ENCODE measurements at regions not wholly inside any gene's neighbourhood (a gene's known extent, or its start where the extent isn't known, plus 50 kb on each side); places are given as distances from the start of the nearest gene placed in this dataset.

DNA sequence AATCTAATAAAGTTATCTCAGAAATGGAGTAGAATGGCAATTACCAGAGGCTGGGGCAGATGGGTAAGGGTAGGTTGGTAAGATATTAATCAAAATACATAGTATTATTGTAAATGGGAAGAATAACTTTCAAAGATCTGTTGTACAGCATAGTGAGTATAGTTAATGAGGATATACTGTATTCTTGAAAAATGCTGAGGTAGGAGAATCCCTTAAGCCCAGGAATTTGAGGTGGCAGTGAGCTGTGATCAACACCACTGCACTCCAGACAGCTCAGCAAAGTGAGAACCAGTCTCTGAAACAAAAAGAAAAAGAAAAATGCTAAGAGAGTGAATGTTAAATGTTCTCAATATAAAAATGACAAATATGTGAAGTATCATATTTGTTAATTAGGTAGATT is 1033.7 kb downstream of the KCNT2 start:
- DNase-seq, result no peak
- no peaks in the 10 kb centered on the region for H3K36me3 ChIP-seq
- intact Hi-C loops (cut with DNase I), result no loop called here
- H3K27me3 ChIP-seq, result no peaks in the 10 kb centered on the region
- H3K4me1 ChIP-seq, result no peaks in the 10 kb centered on the region
- H3K9me3 ChIP-seq, result no peaks in the 10 kb centered on the region
- TF ChIP-seq, protein P1, sequence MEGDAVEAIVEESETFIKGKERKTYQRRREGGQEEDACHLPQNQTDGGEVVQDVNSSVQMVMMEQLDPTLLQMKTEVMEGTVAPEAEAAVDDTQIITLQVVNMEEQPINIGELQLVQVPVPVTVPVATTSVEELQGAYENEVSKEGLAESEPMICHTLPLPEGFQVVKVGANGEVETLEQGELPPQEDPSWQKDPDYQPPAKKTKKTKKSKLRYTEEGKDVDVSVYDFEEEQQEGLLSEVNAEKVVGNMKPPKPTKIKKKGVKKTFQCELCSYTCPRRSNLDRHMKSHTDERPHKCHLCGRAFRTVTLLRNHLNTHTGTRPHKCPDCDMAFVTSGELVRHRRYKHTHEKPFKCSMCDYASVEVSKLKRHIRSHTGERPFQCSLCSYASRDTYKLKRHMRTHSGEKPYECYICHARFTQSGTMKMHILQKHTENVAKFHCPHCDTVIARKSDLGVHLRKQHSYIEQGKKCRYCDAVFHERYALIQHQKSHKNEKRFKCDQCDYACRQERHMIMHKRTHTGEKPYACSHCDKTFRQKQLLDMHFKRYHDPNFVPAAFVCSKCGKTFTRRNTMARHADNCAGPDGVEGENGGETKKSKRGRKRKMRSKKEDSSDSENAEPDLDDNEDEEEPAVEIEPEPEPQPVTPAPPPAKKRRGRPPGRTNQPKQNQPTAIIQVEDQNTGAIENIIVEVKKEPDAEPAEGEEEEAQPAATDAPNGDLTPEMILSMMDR (IDR thresholded peaks at IDR 0.05), result no peak
- no peak for TF ChIP-seq POLR2A (IDR thresholded peaks at IDR 0.05)
- H3K27ac ChIP-seq, result no peak overlapping the region
- H3K4me3 ChIP-seq (replicated peaks in 1 of 3), result no peak overlapping the region

DNA sequence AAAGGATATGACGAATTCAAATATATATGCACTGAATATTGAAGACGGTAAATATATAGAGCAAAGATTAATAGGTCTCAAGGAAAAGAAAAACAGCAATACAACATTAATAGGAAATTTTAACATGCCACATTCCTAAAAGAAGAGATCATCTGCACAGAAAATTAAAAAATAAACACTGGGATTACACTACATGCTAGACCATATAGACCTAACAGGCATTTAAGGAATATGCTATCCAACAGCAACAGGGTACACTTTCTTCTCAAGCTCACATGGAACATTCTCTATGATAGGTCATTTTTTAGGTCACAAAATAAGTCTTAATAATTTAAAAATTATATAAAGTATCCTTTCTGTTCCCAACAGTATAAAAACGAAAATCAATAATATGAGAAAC is 1038.3 kb downstream of the KCNT2 start:
- Histone ChIP-seq H3K4me1 (no peaks in the 10 kb centered on the region), H3K27ac (no peak overlapping the region), H3K9me3 (no peaks in the 10 kb centered on the region), H3K36me3 (no peaks in the 10 kb centered on the region), H3K27me3 (no peaks in the 10 kb centered on the region), H3K4me3 (replicated peaks in 1 of 3) (no peak overlapping the region)
- intact Hi-C loops (cut with DNase I), result no loop called here
- no peak for DNase-seq
- TF ChIP-seq, protein P1 (IDR thresholded peaks at IDR 0.05), result no peak
- no peak for TF ChIP-seq POLR2A (IDR thresholded peaks at IDR 0.05)
- 70% methylated on average over 3 of the region's 3 CpGs for WGBS, 2 donors

DNA sequence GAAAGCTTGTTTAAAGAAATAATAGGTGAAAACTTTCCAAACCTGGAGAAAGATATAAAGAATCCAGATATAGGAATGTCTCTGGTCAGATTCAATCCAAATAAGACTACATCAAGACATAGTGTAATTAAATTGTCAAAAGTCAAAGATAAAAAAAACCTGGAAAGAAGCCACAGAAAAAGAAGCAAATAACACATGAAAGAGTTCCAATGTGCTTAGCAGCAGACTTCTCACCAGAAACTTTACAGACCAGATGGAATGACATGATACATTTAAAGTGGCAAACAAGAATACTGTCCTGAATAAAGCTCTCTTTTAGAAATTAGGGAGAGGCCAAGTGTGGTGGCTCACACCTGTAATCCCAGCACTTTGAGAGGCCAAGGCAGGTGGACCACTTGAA is 1039.9 kb downstream of the KCNT2 start:
- H3K9me3 ChIP-seq, result no peaks in the 10 kb centered on the region
- intact Hi-C loops (cut with DNase I), result no loop called here
- no peaks in the 10 kb centered on the region for H3K27me3 ChIP-seq
- no peak overlapping the region for H3K4me3 ChIP-seq (replicated peaks in 1 of 3)
- no peak for DNase-seq
- H3K36me3 ChIP-seq, result no peaks in the 10 kb centered on the region
- TF ChIP-seq, protein P1 (IDR thresholded peaks at IDR 0.05), result no peak
- no peak for TF ChIP-seq POLR2A (IDR thresholded peaks at IDR 0.05)
- H3K27ac ChIP-seq, result no peak overlapping the region
- no peaks in the 10 kb centered on the region for H3K4me1 ChIP-seq

DNA sequence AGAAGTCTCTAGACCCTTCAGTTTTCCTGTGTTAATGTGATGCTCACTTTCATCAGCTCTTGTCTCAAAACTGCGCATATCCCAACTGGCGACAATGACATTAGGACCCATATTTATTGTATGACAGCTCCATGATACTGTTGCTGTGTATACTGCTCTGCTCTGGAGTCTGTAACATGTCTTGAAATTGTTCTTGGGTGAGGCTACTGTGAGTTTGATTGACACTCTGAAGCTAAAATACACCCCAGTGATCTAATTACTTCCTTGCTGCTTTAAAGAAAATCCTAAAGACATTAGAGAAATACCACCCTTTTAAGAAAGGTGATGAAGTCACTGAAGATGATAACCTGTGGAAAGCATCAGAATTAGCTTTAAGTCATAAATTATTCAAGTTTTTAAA is 1046.2 kb downstream of the KCNT2 start:
- Histone ChIP-seq H3K4me1 (no peaks in the 10 kb centered on the region), H3K4me3 (replicated peaks in 1 of 3) (no peak overlapping the region), H3K27me3 (no peaks in the 10 kb centered on the region), H3K27ac (no peak overlapping the region), H3K36me3 (no peaks in the 10 kb centered on the region), H3K9me3 (no peaks in the 10 kb centered on the region)
- intact Hi-C loops (cut with DNase I), result no loop called here
- TF ChIP-seq, protein P1 (IDR thresholded peaks at IDR 0.05), result no peak
- TF ChIP-seq POLR2A (IDR thresholded peaks at IDR 0.05), result no peak
- no peak for DNase-seq
- 95 to 98% methylated on average over 2 of the region's 2 CpGs for WGBS, 2 donors

DNA sequence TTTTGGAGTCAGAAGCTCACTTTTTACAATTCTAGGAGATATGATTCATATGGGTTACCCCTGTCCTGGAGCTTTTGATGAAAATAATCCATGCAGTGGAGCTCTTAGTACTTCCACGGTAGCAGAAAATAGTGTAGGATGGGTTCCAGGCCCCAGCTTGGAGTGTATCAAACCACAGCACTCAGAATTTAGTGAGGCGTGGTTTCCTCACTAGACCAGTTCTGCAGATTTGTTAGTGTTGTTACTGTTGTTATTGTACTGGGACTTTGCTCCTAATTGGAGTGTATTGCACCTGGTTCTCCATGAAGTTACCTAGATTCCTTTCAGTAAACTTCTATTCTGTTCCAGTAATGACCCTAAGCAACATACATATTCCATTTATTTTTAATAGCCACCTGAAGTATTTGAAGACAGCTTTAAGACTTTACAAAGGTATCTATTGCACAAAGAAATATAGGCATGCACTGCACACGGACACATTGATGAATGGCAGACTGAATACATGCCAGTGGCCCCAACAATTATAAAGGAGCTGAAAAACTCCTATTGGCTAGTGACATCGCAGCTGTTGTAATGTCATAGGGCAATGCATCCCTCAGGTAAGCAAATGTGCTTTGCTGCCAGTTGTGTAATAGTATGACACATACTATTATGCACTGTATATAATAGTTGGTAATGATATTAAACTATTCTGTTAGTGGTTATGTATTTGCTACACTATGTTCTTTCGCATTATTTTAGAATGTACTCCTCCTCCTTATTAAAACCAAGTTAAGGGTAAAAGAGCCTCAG is 1058.0 kb downstream of the KCNT2 start:
- Histone ChIP-seq H3K4me3 (replicated peaks in 1 of 3) (no peak overlapping the region), H3K9me3 (no peaks in the 10 kb centered on the region), H3K36me3 (no peaks in the 10 kb centered on the region), H3K27ac (no peak overlapping the region), H3K27me3 (no peaks in the 10 kb centered on the region), H3K4me1 (no peaks in the 10 kb centered on the region)
- WGBS, 2 donors, result 69 to 72% methylated on average over 5 of the region's 5 CpGs
- DNase-seq, result peak in 1 of 2 donors; percentile 12
- intact Hi-C loops (cut with DNase I), result no loop called here
- TF ChIP-seq POLR2A (IDR thresholded peaks at IDR 0.05), result no peak
- TF ChIP-seq, protein P1 (IDR thresholded peaks at IDR 0.05), result no peak

Measured in thyroid gland (tissue), 4 donors.